Activated gamma-delta T cell treated with Interleukin-2 at 50 U/mL for 16 hours (primary cell): ENCODE measurements at regions not wholly inside any gene's neighbourhood (a gene's known extent, or its start where the extent isn't known, plus 50 kb on each side); places are given as distances from the start of the nearest gene placed in this dataset.
"Not testable (repeated sequence)": the region's sequence is repeated elsewhere in the genome, so short reads cannot be mapped to it uniquely, and the experiment has no call there.

Experiments used
- DNase-seq: peaks from one replicate; pipeline ENCODE4 v3.0.0-alpha.2; 2020

DNA sequence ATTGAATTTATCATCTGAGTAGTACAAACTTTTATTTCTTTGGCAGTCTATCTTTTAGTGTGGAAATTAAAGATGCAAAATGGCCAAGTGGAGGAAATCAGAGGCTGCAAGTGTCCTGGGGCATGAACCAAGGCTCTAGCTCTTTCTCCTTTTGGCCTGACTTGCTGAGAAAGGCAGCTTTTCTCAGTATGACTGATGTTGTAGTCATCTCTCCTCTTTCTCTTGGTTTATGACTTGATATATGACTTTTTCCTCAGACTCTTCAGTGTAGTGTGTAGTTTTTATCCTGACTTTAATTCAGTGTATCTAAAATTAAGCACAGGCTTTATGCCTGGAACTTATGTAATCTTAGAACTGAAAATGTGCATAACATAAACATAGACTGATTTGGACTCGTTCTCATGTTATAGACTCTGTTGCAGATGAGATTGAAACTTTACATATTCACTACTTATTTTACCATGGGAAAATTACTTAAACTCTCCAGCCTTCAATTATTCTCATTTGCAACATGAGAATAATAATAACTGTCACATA is 65.7 kb downstream of the SLITRK5 start:
- no peak for DNase-seq

DNA sequence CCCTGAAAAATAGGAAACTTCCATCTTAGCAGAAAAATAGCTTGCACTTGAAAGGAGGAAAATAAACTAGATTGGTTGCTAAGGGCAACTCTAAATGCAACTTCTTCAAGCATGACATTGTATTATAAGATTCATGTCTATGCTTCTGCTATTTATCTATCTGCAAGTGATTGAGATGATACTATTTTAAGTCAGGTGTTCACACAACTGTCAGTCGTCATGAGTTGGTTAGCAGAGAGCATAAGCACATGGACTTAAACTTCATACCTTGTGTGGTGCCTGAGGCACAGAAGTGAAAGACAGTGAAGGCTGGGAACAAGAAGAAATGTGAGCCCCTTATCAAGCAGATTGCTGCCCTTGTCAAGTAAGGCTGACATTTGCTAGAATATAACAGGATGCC is 82.9 kb downstream of the SLITRK5 start:
- DNase-seq, result no peak

DNA sequence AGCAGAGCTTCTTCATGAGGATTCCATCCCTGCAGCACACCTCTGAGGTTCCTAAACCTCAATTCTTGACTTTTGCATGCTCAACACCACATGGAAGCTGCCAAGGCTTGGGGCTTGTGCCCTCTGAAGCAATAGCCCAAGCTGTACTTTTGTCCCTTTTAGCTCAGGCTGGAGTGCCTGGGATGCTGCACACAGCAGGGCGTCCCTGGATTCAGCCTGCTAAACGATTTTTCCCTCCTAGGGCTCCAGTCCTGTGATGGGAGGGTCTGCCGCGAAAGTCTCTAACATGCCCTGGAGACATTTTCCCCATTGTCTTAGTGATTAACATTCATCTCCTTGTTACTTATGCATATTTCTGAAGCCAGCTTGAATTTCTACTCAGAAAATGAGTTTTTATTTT is 98.3 kb downstream of the SLITRK5 start:
- DNase-seq, result no peak

DNA sequence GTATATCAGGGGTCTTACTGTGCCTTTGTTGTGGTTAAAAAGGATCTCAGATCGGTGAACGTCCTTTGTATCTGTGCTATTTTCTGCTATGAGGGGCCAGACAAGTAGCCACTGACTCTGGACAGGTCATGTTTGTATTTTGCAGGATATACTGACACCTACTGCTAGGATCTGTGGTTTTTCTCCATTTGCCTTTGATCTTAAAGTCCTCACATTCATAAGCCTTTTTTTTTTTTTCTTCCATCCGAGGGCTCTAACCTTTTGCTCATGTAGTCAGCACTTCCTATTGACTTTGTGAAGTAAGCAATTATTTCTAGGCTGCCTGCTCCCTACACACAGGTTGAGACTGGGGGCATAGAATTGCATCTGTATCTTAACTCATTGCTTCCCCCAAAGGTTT is 106.2 kb downstream of the SLITRK5 start:
- DNase-seq, result no peak

DNA sequence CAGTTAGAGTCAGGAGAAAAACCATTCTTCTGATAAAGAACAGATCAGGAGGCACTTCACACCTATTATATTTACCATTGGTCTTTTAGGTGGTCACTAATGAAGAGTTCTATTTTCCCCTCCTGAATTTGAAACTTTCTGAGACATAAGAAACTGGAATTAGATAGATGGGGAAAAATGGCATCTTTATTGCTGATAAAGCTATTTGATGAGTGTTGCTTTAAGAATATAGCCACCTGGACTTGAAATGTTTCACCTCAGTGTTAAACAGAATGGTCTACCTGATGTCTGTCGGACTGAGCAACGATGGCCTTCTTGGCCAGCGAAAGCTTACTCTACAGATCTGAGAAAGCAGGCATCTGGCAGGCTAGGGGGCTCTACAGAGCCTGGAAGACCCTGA is 107.0 kb downstream of the SLITRK5 start:
- DNase-seq, result no peak

DNA sequence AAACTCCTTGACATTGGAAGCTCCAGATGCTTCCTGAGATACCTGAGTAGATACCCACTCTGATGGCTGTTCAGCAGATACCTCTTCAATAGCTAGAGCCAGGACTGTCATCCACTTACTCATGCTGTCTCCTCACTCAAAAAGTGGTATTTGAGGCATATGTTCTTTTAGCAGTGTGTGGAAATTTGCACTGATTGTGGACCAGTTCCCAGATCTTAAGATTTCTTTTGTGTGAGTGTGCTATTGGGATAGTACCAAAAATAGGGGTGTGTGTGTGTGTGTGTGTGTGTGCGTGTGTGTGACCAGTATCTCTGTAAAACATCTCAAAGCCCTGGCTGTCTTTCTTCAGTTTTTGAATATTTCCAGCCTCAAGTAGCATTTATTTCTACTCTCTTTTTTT is 108.3 kb downstream of the SLITRK5 start:
- DNase-seq, result no peak

DNA sequence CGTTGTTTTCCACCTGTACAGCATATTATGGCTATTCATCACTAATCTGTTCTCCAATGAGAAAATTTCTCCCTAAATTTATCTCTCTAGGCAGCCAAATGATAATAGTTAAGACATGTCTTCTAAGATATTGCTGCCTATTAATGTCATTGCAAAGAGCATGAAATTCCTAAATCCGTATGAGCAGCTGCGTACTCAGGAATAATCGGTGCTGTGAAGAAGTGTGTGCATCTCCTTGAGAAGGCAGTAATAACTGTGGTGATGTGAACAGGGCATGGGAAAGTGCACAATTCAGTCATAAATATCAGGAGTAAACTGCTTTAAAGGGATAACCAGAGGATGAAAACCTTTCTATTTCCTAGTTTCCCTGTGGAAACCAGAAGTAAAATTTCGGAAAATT is 112.2 kb downstream of the SLITRK5 start:
- DNase-seq, result no peak

DNA sequence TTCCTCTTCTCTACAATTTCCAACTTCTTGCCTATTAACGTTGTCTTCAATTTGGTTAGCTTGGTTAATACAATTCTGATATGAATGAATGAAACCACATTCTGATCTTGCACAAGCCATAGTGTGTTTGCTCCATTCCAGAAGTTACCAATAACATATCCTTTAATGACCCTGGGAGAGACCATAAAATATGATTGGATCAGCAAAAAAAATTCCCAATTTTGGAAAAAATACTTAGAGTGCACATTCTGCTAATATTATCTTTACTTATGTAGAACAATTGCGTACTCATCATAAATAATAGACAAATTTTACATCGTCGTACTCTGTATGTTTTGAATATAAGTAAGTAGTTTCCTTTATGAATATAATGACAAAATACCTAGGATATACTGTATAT is 117.2 kb downstream of the SLITRK5 start:
- no peak for DNase-seq

DNA sequence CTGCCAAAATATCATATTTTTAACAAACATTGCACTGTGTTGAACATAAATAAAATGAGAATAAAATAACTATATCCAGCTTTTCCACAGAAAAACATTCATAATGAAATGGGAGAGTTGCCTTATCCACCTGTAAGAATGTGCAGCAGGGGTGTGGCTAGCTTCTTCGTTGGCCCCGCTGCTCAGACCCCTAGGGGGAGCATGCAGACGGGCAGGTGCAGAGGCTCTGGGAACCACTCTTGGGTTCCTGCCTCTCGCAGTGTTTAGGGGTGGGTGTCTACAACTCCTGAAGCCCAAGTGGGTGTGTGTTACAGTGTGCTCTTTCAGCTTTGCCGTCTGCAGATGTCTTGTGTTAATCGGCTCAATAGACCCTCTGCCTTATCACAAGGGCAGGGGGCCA is 121.7 kb downstream of the SLITRK5 start:
- no peak for DNase-seq

DNA sequence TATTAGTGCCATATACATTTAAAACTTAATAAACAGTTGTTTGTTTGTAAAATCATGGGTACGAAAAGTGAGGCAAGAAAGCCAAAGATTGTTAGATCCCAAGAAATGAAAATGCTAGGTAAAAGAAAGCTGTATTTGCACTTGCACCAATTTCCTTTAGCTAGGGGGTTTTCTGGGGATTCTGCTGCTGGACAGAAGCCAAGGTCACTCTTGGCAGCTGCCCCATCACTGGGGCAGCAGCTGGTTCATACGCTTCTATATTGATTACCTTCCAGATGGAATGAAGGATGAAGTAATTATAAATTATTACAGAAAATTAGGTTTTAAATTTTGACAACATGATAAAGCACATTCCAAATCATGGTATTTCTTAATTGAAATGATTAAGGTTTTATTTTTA is 127.4 kb downstream of the SLITRK5 start:
- DNase-seq, result no peak

DNA sequence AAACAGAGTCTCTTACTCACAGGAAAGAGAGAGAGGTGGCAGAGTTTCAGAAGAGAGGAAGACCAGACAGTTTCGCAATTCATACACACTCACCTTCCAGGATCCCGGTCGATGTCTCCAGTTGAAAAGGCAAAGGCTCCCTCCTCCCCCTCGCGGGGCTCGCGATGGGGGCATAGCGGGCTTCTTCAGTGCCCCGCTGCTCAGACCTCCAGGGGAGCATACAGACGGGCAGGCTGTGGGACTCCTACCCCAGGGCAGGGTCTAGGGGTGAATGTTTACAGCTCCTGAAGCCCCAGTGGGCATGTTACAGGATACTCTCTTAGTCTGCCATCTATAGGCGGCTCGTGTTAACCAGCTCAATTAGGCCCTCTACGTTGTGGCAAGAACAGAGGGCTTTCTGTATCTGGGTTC is 139.2 kb downstream of the SLITRK5 start:
- no peak for DNase-seq

DNA sequence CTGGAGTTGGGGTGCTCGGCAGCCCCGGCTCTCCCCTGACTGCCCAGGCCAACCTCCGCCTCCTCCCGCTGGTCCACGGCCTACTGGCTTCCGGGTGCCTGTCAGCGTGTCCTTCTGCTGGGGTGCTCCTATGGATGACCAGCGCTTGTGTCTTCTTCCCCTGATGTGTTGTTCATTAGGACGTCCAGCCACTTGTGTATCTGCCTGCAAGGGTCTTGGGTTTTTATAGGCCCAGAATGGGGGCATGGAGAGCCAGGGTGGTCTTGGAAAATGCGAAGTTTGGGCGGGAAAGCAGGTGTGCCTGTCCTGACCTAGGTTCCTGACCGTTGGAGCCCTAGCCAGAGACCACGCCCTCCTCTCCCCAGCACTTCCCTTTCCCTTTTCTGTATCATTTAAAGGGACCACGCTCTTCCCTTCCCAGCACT is 139.8 kb downstream of the SLITRK5 start:
- no peak for DNase-seq

DNA sequence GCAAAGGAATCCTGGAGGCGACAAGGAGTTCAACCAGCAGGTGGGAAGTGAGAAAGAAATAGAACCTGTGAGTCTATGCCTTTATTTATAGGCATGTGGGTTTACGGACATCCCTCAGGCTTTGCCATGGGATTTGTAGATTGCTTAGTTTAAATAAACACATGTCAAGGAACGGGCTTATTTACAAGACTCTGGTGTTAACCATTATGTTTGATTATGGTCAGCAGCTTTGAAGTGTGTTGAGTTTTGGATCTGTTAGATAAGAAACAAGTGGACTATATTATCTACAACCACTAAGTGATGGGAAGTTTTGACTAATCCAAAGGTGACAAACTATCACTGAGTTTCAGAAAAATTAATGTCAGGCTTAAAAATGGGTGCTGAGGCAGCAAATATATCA is 143.2 kb downstream of the SLITRK5 start:
- DNase-seq, result no peak

DNA sequence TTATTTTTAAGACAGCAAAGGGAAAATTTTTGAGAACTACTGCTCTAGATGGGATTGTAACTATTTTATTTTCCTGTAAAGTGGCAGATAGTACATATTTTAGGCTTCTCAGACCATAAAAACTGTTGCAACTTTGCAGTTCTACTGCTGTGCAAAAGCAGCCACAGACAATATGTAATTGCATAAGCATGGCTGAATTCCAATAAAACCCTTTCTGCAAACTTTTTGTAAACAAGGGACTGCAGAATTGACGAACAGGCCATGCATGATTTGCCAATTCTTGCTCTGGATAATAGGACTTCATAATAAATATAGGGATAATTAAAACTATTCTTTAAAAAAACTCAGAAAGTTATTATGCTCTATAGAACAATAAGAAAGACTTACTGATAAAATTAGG is 149.1 kb downstream of the SLITRK5 start:
- DNase-seq, result no peak

DNA sequence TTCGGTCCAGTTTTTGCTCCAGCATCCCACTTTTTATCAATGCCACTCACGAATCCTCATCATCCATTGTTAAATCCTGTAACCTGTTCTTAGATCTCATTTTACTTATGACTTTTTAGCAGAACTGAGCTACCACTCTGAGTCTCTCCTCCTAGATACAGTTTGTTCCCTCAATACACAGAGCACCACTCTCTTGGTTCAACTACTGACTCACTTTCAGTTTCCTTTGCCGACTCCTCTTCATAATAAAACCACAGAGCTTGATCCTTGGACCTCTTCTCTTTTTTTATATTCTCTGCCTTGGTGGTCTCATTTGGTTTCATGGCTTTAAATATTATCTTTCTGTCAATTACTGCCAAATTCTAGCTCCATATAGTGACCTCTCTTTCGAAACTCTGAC is 150.3 kb downstream of the SLITRK5 start:
- no peak for DNase-seq

DNA sequence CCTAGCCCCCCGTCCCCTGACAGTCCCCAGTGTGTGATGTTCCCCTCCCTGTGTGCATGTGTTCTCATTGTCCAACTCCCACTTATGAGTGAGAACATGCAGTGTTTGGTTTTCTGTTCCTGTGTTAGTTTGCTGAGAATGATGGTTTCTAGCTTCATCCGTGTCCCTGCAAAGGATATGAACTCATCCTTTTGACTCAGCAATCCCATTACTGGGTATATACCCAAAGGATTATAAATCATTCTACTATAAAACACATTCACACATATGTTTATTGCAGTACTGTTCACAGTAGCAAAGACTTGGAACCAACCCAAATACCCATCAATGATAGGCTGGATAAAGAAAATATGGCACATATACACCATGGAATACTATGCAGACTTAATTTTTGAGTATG is 155.1 kb downstream of the SLITRK5 start:
- DNase-seq, result not testable (repeated sequence)

DNA sequence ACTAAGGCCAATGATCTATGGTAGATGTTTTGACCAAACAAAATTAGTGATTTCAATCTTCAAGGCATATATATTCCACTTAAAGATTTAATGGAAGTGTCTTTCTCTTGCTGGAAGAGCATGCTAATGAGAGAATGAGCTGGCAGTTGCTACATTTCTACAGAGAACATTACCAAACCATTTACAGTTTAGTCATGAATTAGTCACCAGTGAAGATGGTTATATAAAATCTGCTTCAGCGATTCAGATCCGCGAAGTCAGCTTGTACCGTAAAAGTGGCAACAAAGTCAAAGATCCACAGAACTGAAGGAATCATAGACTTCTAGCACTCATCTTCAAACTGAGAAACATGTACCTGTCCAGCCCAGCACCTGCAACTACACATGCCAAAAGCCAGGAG is 156.3 kb downstream of the SLITRK5 start:
- DNase-seq, result no peak

DNA sequence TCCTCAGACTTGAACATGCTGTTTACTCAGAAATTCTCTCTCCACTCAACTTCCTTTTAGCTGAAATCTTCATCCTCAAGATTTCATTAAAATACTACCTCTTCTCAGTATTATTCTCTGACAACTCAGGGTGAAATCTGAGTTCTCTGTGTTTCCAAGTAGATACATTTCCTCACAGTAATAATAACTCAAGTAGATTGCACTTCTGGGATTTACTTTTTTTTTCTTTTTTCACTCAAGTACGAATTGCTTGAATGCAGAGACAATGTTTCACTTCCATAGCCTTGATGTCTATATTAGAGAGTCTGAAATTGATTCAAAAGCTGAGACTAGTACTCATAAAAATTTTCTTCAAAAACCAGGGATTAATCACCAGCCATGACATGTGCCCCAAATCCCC is 166.4 kb downstream of the SLITRK5 start:
- no peak for DNase-seq

DNA sequence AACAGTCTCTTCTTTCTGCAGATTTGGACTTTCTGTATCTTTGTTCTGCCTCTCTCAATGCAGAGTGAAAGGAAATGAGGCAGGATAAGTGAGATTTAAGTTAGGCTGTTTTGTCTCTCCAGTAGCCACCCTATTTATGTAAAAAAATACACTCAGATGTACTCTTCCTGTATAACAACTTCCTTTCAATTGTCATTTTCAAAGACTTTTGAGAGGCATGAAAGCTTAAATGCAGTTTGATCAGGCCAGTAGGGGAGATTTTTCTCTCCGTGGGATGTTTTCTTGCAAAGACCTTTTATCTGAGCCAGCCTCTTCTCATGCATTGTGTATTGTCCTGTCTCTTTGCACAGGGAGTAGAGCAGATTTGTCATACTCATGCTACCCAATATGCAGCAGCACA is 166.8 kb downstream of the SLITRK5 start:
- DNase-seq, result no peak

DNA sequence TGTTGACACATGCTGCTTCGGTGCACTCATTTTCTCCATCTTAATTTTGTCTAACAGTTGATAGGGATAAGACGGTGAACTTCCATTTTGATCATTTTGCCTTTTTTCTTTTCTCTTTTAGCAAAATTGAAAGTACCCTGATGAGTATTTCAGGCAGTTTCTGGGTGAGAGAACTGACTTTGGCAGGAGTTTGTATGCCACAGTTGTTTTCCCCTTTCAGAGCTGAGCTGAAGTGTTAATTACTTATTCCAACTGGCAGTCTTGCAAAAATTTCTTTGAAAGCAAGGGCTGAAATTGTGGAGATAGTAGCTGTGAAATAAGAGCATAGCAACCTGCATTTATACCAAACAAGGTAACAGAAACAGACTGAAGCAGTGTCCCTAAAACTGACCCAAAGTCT is 180.2 kb downstream of the SLITRK5 start:
- DNase-seq, result no peak

DNA sequence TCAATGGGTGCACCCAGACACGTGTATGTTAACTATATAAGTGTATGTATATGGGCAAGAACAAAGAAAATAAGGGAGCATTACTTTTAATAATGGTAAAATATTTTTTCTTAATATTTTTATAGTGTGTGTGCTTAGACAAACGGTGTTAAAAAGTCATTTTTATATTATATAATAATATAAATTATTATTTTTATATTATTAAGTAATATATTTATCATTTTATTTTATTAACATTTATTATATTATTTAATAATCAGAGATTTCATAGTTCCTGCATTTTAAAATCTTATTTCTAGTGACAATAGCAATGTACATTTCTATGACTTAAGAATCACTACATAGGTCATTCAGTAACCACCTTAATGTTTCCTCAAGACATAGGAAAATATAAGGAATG is 184.4 kb downstream of the SLITRK5 start:
- no peak for DNase-seq

DNA sequence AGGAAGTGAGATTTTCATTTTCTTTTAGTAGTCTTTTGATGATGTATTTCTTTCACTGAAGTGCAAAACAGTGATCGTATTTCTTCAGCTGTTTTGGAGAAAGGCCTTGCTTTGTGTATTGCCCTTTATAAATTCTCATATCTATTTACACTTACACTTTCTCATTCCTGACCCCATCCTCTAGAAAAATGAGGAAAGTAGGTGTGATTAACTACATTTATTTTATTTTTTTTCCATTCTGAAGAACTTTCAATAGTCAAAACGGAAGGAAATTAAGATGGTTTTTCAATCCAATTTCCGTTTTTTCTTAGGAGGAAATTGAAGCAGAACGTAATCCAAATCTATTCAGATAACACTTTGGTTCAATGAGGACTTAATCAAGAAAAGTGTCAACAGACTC is 188.1 kb downstream of the SLITRK5 start:
- no peak for DNase-seq

DNA sequence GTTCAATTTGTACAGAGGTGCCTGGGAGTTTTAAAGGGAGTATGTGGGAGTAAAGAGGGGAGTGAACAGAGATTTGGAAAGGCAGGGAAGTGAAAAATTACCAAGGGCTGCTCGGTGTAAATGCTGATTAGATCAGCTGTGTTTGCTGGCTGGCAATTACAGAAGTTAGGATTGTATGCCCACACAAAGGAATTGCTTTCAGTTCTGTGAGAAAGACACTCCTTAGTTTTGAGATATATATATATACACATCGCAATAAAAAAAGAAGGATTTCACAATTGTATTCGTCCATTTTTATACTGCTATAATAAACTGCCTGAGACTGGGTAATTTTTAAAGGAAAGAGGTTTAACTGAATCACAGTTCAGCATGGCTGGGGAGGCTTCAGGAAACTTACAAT is 196.3 kb downstream of the SLITRK5 start:
- no peak for DNase-seq

DNA sequence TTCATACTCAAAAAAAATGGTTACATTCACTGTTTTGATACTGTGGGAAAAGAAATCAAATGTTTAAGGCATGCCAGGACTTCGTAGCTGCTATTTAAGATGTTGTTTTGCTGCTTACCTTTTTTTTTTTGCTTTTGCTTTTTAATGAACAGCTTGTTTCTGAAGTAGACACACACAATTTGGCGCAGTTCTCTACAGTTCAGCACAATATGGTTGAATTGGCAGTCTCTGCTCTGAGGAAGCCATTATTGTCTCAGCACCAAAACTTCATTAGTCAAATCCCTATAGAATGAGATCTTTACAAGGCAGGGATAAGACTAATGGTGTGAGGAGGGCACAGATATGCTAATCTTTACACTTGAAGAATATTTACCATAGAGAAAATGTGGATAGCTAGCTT is 197.6 kb downstream of the SLITRK5 start:
- DNase-seq, result no peak

DNA sequence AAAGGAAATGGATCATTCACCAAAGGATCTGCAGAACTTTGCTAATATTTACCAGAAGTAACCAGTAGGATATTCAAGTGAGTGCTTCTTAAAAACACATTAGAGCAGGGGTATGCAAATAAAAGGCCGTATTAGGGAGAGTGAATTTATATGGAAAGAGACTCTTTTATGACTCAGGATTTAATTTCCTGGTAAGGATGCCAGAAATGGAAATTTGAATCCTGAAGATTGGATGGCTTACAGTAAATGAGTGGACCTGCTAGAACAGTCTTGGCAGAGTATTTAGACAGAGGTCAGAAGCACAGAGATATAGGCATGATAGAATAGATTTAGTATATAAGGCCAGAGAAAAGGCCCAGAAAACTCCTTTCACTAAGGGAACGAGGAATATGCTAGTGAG is 201.6 kb downstream of the SLITRK5 start:
- no peak for DNase-seq

DNA sequence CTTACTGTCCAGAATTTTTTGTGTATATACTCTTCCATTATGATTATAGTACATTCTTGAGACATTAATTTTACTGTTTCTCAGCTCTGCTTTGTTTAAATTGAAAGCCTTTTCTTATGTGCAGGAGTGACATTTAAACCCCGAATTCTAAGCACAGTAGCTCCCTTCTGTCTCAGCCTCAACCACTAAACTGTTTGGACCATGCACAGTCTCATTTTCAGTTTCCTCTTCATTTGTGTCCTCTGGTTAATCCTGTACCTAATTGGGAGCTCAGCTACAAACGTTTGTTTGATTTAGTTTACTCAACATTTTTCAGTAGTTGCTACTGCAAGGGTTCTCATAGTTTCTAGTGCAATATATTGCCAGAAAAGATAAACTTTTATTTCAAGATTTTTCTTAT is 206.3 kb downstream of the SLITRK5 start:
- DNase-seq, result no peak
